D721Med (cell line): ENCODE measurements at regions not wholly inside any gene's neighbourhood (a gene's known extent, or its start where the extent isn't known, plus 50 kb on each side); places are given as distances from the start of the nearest gene placed in this dataset.

ENCODE experiments used
- DNase-seq: peaks from one replicate; pipeline ENCODE4 v3.0.0; 2011; ENCODE audit warnings: low spot score; ENCODE audit not compliant: insufficient read length
- FAIRE-seq: peaks from 2 replicates; lab custom pipeline; 2011; peaks lifted over from hg19 to GRCh38; lab: Jason Lieb, UNC
- TF ChIP-seq, protein P1 (sequence below): IDR thresholded peaks from 2 replicates; pipeline ENCODE4 v1.5.1; 2012; ENCODE audit warnings: mild to moderate bottlenecking, control low read depth; ENCODE audit not compliant: insufficient read depth; ENCODE audit errors: missing control alignments

DNA sequence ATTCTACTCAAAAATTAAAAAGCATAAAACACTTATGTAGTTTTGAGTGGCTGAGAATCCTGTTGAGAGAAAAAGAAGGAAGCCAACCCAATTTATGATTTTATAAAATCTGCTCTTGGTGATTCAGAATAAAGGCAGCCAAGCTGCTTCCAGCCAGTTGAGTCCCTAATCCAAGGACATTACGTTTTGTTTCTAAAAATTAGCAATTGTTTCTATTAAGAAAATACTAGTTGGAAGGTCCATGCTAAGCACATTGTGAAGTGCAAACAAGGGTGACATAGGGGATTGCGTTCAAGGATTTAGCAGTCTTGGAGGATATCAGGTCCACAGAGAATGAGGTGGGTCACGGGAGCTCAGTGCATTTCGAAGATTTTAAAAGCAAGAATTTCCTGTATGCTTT is 987.7 kb downstream of the TYW1 start:
- FAIRE-seq (no peak), DNase-seq (no peak)
- TF ChIP-seq, protein P1, sequence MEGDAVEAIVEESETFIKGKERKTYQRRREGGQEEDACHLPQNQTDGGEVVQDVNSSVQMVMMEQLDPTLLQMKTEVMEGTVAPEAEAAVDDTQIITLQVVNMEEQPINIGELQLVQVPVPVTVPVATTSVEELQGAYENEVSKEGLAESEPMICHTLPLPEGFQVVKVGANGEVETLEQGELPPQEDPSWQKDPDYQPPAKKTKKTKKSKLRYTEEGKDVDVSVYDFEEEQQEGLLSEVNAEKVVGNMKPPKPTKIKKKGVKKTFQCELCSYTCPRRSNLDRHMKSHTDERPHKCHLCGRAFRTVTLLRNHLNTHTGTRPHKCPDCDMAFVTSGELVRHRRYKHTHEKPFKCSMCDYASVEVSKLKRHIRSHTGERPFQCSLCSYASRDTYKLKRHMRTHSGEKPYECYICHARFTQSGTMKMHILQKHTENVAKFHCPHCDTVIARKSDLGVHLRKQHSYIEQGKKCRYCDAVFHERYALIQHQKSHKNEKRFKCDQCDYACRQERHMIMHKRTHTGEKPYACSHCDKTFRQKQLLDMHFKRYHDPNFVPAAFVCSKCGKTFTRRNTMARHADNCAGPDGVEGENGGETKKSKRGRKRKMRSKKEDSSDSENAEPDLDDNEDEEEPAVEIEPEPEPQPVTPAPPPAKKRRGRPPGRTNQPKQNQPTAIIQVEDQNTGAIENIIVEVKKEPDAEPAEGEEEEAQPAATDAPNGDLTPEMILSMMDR = no peak

DNA sequence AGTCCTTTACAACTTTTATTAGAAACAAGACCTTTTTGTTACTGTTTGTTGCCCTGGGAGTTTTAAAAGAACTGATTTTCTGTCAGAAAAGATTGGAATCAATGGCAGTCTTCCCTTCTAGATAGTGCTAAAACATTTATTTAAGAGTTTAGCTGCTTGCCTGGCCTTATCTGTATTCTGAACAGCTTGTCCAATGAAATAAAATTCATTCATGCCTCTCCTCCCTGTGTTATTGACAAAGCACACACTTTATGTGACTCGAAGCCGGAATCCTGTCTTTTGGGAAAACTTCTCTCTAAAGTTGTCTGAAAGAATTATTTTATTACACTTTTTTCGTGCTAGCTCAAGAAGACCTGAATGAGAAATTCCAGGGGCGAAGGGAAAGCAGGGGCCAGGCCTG is 992.5 kb downstream of the TYW1 start:
- TF ChIP-seq, protein P1 = no peak
- no peak for FAIRE-seq
- DNase-seq = no peak

- DNase-seq (no peak), FAIRE-seq (no peak)
- TF ChIP-seq, protein P1 = no peak
These were observed 993.4 kb downstream of the TYW1 start for GRCh38 chr7:67990003-67990402.

DNA sequence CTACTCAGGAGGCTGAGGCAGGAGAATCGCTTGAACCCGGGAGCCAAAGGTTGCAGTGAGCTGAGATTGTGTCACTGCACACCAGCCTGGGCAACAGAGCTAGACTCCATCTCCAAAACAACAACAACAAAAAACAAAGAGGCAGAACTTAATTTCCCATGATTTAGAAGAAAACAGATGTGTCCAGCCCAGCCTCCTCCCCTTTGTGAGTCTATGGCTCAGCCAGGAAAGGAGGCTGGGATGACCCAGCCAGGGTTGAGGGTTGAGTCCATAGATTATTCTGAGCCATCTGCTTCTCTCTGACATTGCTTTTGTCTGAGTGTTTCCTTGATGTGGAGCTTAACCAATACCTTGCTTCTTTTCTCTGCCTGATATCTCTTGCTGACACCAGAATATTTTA is 994.1 kb downstream of the TYW1 start:
- TF ChIP-seq, protein P1 = no peak
- DNase-seq = no peak

DNA sequence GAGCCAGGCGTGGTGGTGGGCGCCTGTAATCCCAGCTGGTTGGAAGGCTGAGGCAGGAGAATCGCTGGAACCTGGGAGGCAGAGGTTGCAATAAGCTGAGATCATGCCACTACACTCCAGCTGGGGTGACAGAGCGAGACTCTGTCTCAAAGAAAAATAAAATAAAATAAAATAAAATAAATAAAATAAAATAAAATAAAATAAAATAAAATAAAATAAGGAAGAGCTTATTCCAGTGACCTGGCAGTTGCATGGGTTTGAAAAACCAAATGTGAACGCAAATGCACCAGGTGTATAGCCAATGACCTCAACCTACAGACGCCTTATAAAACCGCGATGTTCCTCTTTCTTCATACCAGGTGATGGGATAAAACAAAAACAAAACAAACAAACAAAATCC is 995.7 kb downstream of the TYW1 start:
- no peak for DNase-seq
- no peak for FAIRE-seq
- TF ChIP-seq, protein P1 = no peak

More for the DNA sequence above, 994.1 kb downstream of the TYW1 start:
- no peak for FAIRE-seq

DNA sequence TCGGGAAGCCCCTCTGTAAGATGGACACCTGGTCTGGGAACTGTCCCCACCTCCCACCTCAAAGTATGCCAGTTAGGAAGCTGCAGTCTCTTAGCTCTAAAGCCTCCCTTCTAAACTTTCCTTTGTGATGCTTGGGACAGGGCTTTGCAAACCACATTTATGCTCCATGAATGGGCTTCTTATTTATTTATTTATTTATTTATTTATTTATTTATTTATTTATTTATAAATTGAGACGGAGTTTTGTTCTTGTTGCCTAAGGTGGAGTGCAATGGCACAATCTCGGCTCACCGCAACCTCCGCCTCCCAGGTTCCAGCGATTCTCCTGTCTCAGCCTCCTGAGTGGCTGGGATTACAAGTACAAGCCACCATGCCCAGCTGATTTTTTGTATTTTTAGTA is 1009.4 kb downstream of the TYW1 start:
- DNase-seq = no peak
- no peak for FAIRE-seq
- TF ChIP-seq, protein P1 = no peak

GRCh38 chr7:68006619-68007018 is 1010.0 kb downstream of the TYW1 start:
- TF ChIP-seq, protein P1 = no peak
- DNase-seq (no peak), FAIRE-seq (no peak)
